Activated B cell treated with CpG ODN at 0.5 μM for 24 hours (primary cell): ENCODE measurements at regions not wholly inside any gene's neighbourhood (a gene's known extent, or its start where the extent isn't known, plus 50 kb on each side); places are given as distances from the start of the nearest gene placed in this dataset.

Experiments used
- ATAC-seq: fragments of 200-7000 bp; cut with Tn5 transposase; one replicate; pipeline ENCODE4 v1.10.0; 2021; ENCODE audit warnings: low read depth, mild to moderate bottlenecking, moderate library complexity
- CTCF ChIA-PET: fragments of 350-600 bp; sonication (Branson Sonifier 250); formaldehyde crosslinking; loops from one replicate; lab custom pipeline; 2021; ENCODE audit warnings: antibody characterized with exemption; lab: Charles Lee
- POLR2A ChIA-PET: fragments of 350-600 bp; sonication (Branson Sonifier 250); formaldehyde crosslinking; loops from one replicate; lab custom pipeline; 2021; ENCODE audit warnings: antibody characterized with exemption; lab: Charles Lee
- DNase-seq: peaks from one replicate; pipeline ENCODE4 v3.0.0; 2022
- H3K27ac Mint-ChIP-seq: one replicate; pipeline ENCODE4 v1.8.0; 2020; ENCODE audit warnings: mixed read lengths
- H3K27me3 Mint-ChIP-seq: one replicate; pipeline ENCODE4 v1.8.0; 2021; ENCODE audit warnings: mixed read lengths
- H3K36me3 Mint-ChIP-seq: one replicate; pipeline ENCODE4 v1.8.0; 2021; ENCODE audit warnings: low read depth, mixed read lengths
- H3K4me1 Mint-ChIP-seq: one replicate; pipeline ENCODE4 v1.8.0; 2021; ENCODE audit warnings: mixed read lengths
- H3K4me3 Mint-ChIP-seq: one replicate; pipeline ENCODE4 v1.8.0; 2020; ENCODE audit warnings: mild to moderate bottlenecking, mixed read lengths
- H3K9me3 Mint-ChIP-seq: one replicate; pipeline ENCODE4 v1.8.0; 2020; ENCODE audit warnings: mixed read lengths
- CTCF ChIP-seq: fragments of 200-600 bp; IDR thresholded peaks from one replicate; pipeline ENCODE4 v1.8.0; 2022; ENCODE audit warnings: antibody characterized with exemption, mild to moderate bottlenecking
- intact Hi-C: fragments of 100-400 bp; cut with micrococcal nuclease; formaldehyde crosslinking; loops from one replicate; pipeline ENCODE4 v1.15.1; 2024

- no peaks in the 10 kb centered on the region for H3K36me3 Mint-ChIP-seq
- H3K9me3 Mint-ChIP-seq, result no peaks in the 10 kb centered on the region
- no peak overlapping the region for H3K27ac Mint-ChIP-seq
- intact Hi-C loops, result no loop called here
- H3K27me3 Mint-ChIP-seq, result peaks cover 6% of the 10 kb centered on the region
- no peak for DNase-seq
- no peaks in the 10 kb centered on the region for H3K4me1 Mint-ChIP-seq
- CTCF ChIA-PET, result no interaction called here
- H3K4me3 Mint-ChIP-seq, result no peak overlapping the region
- no peak for ATAC-seq
- TF ChIP-seq CTCF, result no peak
- POLR2A ChIA-PET, result no interaction called here
These were observed 57.2 kb downstream of the NKX6-1 start for GRCh38 chr4:84441758-84442377.

GRCh38 chr4:84439996-84440395 is 59.1 kb downstream of the NKX6-1 start:
- no peaks in the 10 kb centered on the region for H3K4me1 Mint-ChIP-seq
- DNase-seq (no peak), ATAC-seq (no peak)
- no peak overlapping the region for H3K27ac Mint-ChIP-seq
- ChIA-PET CTCF (no interaction called here), POLR2A (no interaction called here)
- no peaks in the 10 kb centered on the region for H3K36me3 Mint-ChIP-seq
- no peak for TF ChIP-seq CTCF
- H3K27me3 Mint-ChIP-seq, result peaks cover 6% of the 10 kb centered on the region
- intact Hi-C loops, result no loop called here
- no peaks in the 10 kb centered on the region for H3K9me3 Mint-ChIP-seq
- no peak overlapping the region for H3K4me3 Mint-ChIP-seq

- POLR2A ChIA-PET, result no interaction called here
- no peak for DNase-seq
- intact Hi-C loops, result no loop called here
- ATAC-seq, result no peak
- Mint-ChIP-seq H3K27ac (no peak overlapping the region), H3K36me3 (no peaks in the 10 kb centered on the region), H3K4me3 (no peak overlapping the region), H3K4me1 (no peaks in the 10 kb centered on the region), H3K9me3 (no peaks in the 10 kb centered on the region), H3K27me3 (peaks cover 6% of the 10 kb centered on the region)
- CTCF ChIA-PET, result no interaction called here
- no peak for TF ChIP-seq CTCF
These were observed 62.3 kb downstream of the NKX6-1 start for GRCh38 chr4:84436812-84437211.

GRCh38 chr4:84434344-84434743 is 64.7 kb downstream of the NKX6-1 start:
- Mint-ChIP-seq H3K27me3 (peaks cover 5% of the 10 kb centered on the region), H3K36me3 (no peaks in the 10 kb centered on the region), H3K9me3 (no peaks in the 10 kb centered on the region), H3K4me1 (no peaks in the 10 kb centered on the region), H3K27ac (no peak overlapping the region), H3K4me3 (no peak overlapping the region)
- no peak for ATAC-seq
- intact Hi-C loops, result no loop called here
- DNase-seq, result no peak
- ChIA-PET POLR2A (no interaction called here), CTCF (no interaction called here)
- TF ChIP-seq CTCF, result no peak

- no peak for ATAC-seq
- intact Hi-C loops, result no loop called here
- no peak for TF ChIP-seq CTCF
- ChIA-PET CTCF (no interaction called here), POLR2A (no interaction called here)
- Mint-ChIP-seq H3K9me3 (no peaks in the 10 kb centered on the region), H3K4me3 (no peak overlapping the region), H3K36me3 (no peaks in the 10 kb centered on the region), H3K27ac (no peak overlapping the region), H3K4me1 (no peaks in the 10 kb centered on the region), H3K27me3 (peaks cover 3% of the 10 kb centered on the region)
- DNase-seq, result no peak
These were observed 65.4 kb downstream of the NKX6-1 start for GRCh38 chr4:84433633-84434222.
